ENCODE measurements at regions not wholly inside any gene's neighbourhood (a gene's known extent, or its start where the extent isn't known, plus 50 kb on each side); places are given as distances from the start of the nearest gene placed in this dataset.

- no peak overlapping the region for H3K4me3 ChIP-seq (ENCODE audit: low read depth, low read length)
- peak; percentile 44 for DNase-seq (ENCODE audit: low read depth, low spot score)
- TF ChIP-seq, protein P1, sequence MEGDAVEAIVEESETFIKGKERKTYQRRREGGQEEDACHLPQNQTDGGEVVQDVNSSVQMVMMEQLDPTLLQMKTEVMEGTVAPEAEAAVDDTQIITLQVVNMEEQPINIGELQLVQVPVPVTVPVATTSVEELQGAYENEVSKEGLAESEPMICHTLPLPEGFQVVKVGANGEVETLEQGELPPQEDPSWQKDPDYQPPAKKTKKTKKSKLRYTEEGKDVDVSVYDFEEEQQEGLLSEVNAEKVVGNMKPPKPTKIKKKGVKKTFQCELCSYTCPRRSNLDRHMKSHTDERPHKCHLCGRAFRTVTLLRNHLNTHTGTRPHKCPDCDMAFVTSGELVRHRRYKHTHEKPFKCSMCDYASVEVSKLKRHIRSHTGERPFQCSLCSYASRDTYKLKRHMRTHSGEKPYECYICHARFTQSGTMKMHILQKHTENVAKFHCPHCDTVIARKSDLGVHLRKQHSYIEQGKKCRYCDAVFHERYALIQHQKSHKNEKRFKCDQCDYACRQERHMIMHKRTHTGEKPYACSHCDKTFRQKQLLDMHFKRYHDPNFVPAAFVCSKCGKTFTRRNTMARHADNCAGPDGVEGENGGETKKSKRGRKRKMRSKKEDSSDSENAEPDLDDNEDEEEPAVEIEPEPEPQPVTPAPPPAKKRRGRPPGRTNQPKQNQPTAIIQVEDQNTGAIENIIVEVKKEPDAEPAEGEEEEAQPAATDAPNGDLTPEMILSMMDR (IDR thresholded peaks at IDR 0.05; ENCODE audit: low read depth, low read length) = no peak
- in situ Hi-C loops (cut with HindIII; ENCODE audit: low sequenced_read_pairs) = no loop called here
Measured at GRCh38 chr10:58013406-58013805, 254.3 kb downstream of the IPMK start.

GRCh38 chr10:58010073-58010702 lies 257.5 kb downstream of the IPMK start:
- in situ Hi-C loops (cut with HindIII; ENCODE audit: low sequenced_read_pairs) = no loop called here
- H3K4me3 ChIP-seq (ENCODE audit: low read depth, low read length) = no peak overlapping the region
- no peak for DNase-seq (ENCODE audit: low read depth, low spot score)
- TF ChIP-seq, protein P1 (IDR thresholded peaks at IDR 0.05; ENCODE audit: low read depth, low read length) = no peak

- DNase-seq (ENCODE audit: low read depth, low spot score) = no peak
- no peak overlapping the region for H3K4me3 ChIP-seq (ENCODE audit: low read depth, low read length)
- TF ChIP-seq, protein P1 (IDR thresholded peaks at IDR 0.05; ENCODE audit: low read depth, low read length) = no peak
- in situ Hi-C loops (cut with HindIII; ENCODE audit: low sequenced_read_pairs) = no loop called here
Measured at GRCh38 chr10:58003945-58004344, 263.7 kb downstream of the IPMK start.

DNA sequence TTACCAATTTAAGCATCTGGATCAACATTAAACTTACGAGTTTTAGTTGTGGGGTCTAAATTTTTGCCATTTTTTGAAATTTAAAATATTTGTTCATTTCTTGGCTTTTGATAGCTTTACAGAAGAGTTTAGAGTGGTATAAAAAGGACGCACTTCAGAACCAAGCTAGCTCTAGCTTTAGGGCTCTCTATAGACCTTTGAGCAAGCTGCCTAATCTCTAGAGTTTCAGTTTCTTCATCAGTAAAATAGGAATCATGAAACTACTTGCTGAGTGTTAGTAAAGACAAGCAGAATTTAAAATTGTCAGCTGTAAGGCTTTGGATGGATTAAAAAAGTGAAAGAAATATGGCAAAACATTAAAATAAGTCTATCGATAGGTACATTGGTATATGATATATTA lies 266.5 kb downstream of the IPMK start:
- TF ChIP-seq, protein P1 (IDR thresholded peaks at IDR 0.05; ENCODE audit: low read depth, low read length) = no peak
- DNase-seq (ENCODE audit: low read depth, low spot score) = no peak
- no peak overlapping the region for H3K4me3 ChIP-seq (ENCODE audit: low read depth, low read length)
- in situ Hi-C loops (cut with HindIII; ENCODE audit: low sequenced_read_pairs) = no loop called here

- TF ChIP-seq, protein P1 (IDR thresholded peaks at IDR 0.05; ENCODE audit: low read depth, low read length) = no peak
- DNase-seq (ENCODE audit: low read depth, low spot score) = no peak
Measured at GRCh38 chr10:57996536-57996935, 271.2 kb downstream of the IPMK start.

GRCh38 chr10:57993302-57993701 lies 274.4 kb downstream of the IPMK start:
- DNase-seq (ENCODE audit: low read depth, low spot score) = no peak
- TF ChIP-seq, protein P1 (IDR thresholded peaks at IDR 0.05; ENCODE audit: low read depth, low read length) = no peak
- in situ Hi-C loops (cut with HindIII; ENCODE audit: low sequenced_read_pairs) = no loop called here
- no peak overlapping the region for H3K4me3 ChIP-seq (ENCODE audit: low read depth, low read length)

More at GRCh38 chr10:57996536-57996935, 271.2 kb downstream of the IPMK start:
- in situ Hi-C loops (cut with HindIII; ENCODE audit: low sequenced_read_pairs) = no loop called here
- no peak overlapping the region for H3K4me3 ChIP-seq (ENCODE audit: low read depth, low read length)

Data from astrocyte of the spinal cord (primary cell).